Activated CD8-positive, alpha-beta memory T cell treated with anti-CD3 and anti-CD28 coated beads, Interleukin-2, amount 50 U/mL, for 4 hours (primary cell): ENCODE measurements at regions not wholly inside any gene's neighbourhood (a gene's known extent, or its start where the extent isn't known, plus 50 kb on each side); places are given as distances from the start of the nearest gene placed in this dataset.

Experiments
- DNase-seq: peaks from one replicate; pipeline ENCODE4 v3.0.0-alpha.2; 2020

DNA sequence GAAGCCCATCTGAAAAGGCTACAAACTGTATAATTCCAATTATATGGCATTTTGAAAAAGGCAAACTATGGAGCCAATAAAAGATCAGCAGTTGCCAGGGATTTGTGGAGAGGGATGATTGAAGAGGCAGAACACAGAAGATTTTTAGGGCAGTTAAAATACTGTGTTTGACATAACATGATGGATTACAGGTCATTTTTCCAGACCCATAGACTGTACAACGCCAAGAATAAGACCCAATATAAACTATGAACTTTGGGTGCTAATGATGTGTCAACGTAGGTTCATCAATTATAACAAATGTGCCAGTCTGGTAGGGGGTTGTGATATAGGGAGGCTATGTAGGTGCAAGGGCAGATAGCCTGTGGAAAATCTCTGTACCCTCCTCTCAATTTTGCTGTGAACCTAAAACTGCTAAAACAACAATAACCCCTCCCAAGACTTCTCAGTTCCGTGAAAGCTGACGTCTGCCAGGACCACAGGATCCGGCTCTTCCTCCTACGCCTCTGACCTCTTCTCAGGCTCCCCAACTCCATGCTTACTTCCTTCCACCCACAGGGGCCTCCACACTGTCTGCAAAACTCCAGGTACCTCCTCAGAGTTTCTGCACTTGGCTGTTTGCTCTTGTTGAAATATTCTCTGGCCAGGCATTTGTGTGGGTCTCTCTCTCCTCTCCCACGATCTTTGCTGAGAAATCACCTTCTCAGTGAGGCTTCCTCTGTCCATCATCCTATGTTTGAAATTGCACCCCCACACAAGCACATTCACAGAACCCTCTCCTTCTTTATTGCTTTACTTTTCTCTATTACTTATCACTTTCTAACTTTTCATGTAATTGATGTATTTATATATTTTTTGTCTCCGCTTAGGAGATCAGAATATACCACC, 131.4 kb downstream of the BBS10 start:
- DNase-seq = no peak

GRCh38 chr12:76208129-76208528, 123.6 kb upstream of the NAP1L1 start:
- no peak for DNase-seq

GRCh38 chr12:76206677-76207072, 122.2 kb upstream of the NAP1L1 start:
- DNase-seq = no peak

DNA sequence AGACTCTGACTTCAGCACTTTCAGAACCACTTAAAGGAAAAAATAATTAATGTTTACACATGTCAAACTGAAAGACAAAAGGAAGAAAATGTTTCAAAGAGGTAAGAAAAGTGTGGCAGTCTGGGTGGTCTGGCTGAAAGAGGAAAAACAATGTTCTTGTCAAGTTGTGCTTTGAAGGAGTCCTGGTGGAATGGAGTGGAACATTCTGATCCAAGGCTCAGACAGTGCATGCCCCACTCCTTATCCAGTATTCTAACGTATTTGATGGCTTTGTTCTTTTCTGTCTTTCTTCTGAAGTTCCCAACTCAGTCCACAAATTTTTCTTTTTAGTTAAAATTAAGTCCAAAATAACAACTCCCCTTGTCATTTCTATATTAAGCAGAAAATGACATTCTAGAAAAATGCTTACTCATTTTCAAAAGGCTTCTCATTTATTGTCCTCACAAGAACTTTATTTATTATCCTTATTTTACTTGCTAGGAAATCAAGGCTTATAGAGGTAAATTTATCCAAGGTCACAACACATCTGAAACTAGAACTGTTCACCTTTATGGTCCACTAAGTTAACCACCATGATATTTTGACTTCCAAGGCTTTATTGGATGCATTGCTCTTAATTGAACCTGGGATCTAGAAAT, 121.7 kb upstream of the NAP1L1 start:
- DNase-seq = no peak

GRCh38 chr12:76202621-76203020, 118.1 kb upstream of the NAP1L1 start:
- DNase-seq = no peak

DNA sequence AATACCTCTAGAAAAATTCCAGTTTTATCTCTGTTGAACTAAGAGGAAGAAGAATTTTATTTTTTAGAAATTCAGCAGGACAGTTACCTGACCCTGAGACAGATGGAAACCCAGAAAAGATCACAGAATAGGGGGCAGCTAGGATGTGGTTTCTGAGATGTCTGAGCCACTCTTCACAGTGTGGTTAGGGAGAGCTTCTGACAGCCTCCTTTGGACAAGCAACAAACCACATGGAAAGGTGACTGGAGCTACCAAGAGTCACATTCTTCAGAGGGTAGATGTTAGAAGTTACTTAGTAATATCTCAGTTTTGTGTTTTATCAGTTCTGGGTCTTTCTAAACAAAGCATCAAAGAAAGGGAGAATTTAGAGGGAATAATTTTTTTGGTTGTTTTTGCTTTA, 117.3 kb upstream of the NAP1L1 start:
- DNase-seq = no peak

GRCh38 chr12:76201316-76201715, 116.8 kb upstream of the NAP1L1 start:
- DNase-seq = no peak

- no peak for DNase-seq
Measured at GRCh38 chr12:76199808-76200207, 115.3 kb upstream of the NAP1L1 start.

- DNase-seq = no peak
Measured at GRCh38 chr12:76198839-76199238, 114.4 kb upstream of the NAP1L1 start.

GRCh38 chr12:76197283-76197682, 112.8 kb upstream of the NAP1L1 start:
- DNase-seq = no peak

- no peak for DNase-seq
Measured at GRCh38 chr12:76195920-76196319, 111.4 kb upstream of the NAP1L1 start.

DNA sequence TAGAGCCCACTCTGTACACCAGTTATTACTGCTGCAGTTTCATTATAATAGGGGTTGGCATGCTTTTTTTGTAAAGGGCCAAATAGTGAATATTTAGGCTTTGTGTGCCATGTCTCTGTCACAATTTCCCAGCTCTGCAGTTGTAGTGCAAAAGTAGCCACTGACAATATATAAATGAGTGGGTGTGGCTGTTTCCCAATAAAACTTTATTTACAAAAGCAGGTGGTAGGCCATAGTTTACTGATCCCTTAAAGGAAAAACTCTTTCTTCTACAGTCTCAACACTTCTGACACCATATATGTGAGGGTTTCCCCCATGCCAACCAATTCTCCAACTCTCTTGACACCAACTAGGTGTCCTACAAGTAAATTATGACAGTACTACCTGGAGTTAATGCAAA, 110.2 kb upstream of the NAP1L1 start:
- no peak for DNase-seq

DNA sequence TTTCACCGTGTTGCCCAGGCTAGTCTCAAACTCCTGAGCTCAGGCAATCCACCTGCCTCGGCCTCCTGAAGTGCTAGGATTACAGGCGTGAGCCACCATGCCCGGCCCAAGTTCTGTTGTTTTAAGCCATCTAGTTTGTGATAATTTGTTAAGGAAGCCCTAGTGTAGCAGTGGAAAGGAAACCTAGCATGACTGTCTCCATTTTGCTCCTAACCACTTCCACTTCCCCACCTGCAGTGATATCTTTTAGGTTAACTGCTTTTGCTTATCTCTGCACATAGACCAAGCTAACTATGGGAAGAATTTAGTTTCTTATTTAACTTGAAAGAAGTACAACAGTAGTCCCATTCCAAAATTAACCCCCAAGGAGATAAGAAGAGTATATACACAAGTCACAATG, 109.5 kb upstream of the NAP1L1 start:
- DNase-seq = no peak

GRCh38 chr12:76192416-76192815, 107.9 kb upstream of the NAP1L1 start:
- DNase-seq = no peak

- no peak for DNase-seq
Measured at GRCh38 chr12:76190299-76190698, 105.8 kb upstream of the NAP1L1 start.

GRCh38 chr12:76189851-76190250, 105.4 kb upstream of the NAP1L1 start:
- no peak for DNase-seq

- DNase-seq = no peak
Measured at GRCh38 chr12:76187177-76187576, 102.7 kb upstream of the NAP1L1 start.

DNA sequence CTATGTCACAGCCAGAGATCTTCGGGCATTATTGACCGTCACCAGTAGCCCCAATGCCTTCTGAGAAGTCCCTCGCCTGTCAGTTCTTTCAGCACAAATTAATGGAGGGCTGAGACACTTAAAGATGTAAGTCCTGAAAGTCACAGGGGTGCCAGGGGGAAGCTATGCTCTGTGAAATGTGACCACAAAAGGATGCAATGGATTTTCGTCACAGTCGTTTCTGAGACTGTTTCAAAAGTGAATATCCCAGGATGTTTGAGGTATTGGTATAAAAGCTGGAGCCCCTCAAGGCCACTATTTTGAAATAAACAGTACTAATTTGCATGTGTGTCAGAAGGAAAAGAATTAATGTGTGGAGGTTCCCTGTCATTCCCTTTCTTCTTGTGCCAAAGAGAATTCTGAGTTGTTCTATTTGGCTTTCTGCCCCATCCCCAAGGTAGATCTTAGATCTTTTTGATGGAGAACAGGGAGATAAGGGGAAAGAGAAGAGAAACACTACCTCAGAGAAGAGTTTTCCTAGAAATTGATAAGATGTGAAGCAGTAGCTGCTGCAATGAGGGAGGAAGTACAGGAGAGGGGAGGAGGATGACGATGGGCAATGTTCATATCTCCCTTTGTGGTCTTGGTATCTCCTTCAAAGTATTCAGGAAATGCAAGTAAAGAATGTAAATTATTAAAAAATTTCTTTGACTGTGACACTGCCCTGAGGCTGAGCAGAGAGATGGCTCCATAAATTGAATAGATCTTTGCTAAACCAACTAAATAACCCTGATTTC, 101.8 kb upstream of the NAP1L1 start:
- DNase-seq = no peak

DNA sequence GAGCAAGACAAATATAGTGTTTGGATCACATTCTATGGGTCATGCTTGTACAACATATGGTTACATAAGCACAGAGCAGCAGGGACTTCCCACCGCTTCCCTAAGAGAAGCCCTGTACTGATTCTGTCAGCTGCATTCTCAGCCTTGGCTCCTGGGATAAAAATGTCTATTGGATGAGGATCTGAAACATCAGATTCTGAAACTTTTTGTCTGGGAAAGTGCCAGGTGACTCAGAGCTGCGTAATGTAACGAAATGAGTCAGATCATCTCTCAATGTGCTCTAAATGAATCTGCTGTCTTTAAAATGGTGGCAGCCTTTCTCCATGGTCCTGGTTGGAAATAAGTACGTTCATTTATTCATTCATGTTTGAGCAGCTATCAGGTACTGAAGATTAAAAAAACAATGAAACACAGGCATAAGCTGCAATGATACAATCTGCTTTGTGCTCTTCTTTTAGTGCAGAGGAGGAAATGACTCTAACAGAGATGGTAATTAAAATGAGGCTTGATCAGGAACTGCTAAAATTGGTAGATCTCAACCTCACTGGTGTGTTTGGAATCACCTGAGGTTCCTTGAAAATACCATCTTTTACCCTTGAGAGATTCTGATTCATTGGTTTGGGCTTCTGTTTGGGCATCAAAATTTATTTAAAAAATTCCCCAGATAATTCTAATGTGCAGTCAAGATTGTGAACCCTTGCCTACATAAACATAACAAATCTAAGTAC, 99.1 kb upstream of the NAP1L1 start:
- no peak for DNase-seq

DNA sequence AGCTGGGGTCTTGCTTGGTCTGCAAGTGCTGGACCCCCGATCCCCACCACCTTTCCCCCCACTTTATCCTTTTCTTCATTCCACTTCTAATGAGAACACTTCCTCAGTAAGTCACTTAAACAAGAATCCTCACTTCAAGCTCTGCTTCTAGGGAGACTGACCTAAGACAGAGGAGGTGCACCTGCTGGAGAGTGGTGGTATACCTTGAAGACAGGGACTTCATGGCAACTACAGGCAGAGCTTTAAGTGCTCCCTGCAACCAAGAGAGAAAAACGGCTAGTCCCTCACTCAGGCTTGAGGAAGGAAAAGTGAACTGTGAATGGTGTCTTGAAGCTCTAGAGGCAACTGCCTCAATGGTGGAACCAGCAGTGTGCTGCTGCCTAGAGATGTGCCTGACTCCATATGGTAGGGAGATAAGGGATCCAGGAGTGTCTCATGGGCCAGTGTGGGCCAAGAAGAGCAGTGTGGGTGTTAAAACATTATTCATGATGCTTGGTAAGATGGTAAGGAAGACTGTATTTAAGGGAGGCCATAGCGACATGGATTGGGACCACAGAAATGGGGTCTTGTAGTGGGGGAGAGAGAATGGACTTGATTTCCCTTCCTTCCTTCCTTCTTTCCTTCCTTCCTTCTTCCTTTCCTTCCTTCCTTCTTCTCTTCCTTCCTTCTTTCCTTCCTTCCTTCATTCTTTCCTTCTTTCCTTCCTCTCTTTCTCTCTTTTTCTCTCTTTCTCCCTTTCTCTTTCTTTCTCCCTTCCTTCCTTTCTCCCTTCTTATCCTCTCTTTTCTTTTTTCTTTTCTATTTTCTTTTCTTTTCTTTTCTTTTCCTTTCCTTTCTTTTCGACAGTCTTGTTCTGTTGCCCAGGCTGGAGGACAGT, 96.2 kb upstream of the NAP1L1 start:
- no peak for DNase-seq

DNA sequence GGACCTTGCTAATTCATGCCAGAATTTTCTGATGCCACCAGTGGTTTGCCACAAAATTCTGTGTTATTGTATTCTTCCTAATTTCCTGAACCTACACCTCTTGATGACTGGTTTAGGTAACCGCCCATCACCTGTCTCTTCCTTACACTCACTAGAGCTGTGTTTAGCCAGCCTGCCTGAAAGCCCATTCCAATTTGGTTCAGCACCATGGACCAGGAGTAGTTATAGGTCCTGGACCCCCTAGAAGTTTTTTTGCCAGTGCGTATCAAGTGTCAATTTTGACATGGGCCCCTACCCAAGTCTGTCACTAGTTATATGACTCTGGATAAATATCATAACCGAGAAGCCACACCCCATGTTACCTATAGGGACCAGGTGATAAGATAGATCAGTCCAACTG, 94.0 kb upstream of the NAP1L1 start:
- no peak for DNase-seq

DNA sequence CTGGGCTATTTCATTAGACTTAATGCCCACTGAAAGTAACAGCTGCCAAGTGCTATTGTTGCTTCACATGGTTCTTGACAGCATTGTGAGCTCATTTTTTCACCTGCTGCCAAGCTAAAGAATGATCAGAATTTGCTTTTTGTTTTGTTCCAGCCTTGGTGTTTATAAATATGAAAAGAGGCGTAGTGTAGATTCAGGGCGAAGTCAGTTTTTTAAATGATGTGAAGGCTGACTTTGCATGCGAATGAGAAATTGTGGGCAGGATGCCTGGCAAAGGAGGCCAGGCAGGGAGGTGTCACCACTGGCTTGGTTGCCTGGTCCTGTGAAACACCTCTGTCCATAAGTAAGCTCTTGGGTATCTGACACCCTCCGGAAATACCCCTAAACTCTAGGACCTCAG, 93.3 kb upstream of the NAP1L1 start:
- no peak for DNase-seq
